Lower lobe of right lung (tissue), 2 donors: ENCODE measurements at regions not wholly inside any gene's neighbourhood (a gene's known extent, or its start where the extent isn't known, plus 50 kb on each side); places are given as distances from the start of the nearest gene placed in this dataset.

Source experiments
- ATAC-seq, 2 donors: fragments of 200-7000 bp; cut with Tn5 transposase; one replicate each; pipeline ENCODE4 v1.9.1; 2020 to 2022; ENCODE audit warnings: mild to moderate bottlenecking in 2 of 2, moderate library complexity in 2 of 2
- DNase-seq: peaks from one replicate; pipeline ENCODE4 v3.0.0-alpha.2; 2020
- H3K27ac ChIP-seq: fragments of 200-600 bp; one replicate; pipeline ENCODE4 v1.8.0; 2022
- H3K27me3 ChIP-seq: fragments of 200-600 bp; one replicate; pipeline ENCODE4 v1.8.0; 2022; ENCODE audit warnings: low read depth
- H3K36me3 ChIP-seq: fragments of 200-600 bp; one replicate; pipeline ENCODE4 v1.8.0; 2022; ENCODE audit warnings: mild to moderate bottlenecking
- H3K4me1 ChIP-seq: fragments of 200-600 bp; one replicate; pipeline ENCODE4 v1.8.0; 2022
- H3K4me3 ChIP-seq: fragments of 200-600 bp; one replicate; pipeline ENCODE4 v1.8.0; 2022; ENCODE audit warnings: mild to moderate bottlenecking
- H3K9me3 ChIP-seq: fragments of 200-600 bp; one replicate; pipeline ENCODE4 v1.8.0; 2022
- intact Hi-C: fragments of 100-400 bp; cut with DNase I; formaldehyde crosslinking; loops from one replicate; pipeline ENCODE4 v1.11.0; 2022
- TF ChIP-seq, protein P1 (sequence below): fragments of 200-600 bp; IDR thresholded peaks from one replicate; pipeline ENCODE4 v1.8.0; 2022; ENCODE audit warnings: antibody characterized with exemption, mild to moderate bottlenecking
- donor health status: DM: no; HTN: yes; CAD: no; lungs with severe emphysema.

DNA sequence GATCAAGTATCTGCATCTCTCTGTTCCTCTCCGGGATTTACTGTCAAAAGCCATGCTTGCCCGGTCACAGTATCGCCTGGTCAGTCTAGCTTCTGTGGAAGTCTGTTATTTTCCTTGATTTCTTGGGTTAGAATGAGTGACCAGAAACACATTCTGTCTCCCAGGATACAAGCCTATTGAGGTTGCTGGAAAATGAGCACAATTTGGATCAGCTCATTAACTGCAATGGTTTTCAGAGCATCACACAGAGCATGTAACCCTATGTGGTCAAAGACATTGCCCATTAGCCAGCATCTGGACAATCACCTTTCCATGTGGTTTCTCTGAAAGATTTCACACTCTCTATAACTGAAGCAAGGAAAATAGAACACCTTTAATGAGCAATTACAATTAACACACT lies 124.2 kb upstream of the FAM98A start:
- H3K4me1 ChIP-seq = no peaks in the 10 kb centered on the region
- H3K36me3 ChIP-seq = no peaks in the 10 kb centered on the region
- no peaks in the 10 kb centered on the region for H3K27me3 ChIP-seq
- H3K27ac ChIP-seq = no peak overlapping the region
- TF ChIP-seq, protein P1, sequence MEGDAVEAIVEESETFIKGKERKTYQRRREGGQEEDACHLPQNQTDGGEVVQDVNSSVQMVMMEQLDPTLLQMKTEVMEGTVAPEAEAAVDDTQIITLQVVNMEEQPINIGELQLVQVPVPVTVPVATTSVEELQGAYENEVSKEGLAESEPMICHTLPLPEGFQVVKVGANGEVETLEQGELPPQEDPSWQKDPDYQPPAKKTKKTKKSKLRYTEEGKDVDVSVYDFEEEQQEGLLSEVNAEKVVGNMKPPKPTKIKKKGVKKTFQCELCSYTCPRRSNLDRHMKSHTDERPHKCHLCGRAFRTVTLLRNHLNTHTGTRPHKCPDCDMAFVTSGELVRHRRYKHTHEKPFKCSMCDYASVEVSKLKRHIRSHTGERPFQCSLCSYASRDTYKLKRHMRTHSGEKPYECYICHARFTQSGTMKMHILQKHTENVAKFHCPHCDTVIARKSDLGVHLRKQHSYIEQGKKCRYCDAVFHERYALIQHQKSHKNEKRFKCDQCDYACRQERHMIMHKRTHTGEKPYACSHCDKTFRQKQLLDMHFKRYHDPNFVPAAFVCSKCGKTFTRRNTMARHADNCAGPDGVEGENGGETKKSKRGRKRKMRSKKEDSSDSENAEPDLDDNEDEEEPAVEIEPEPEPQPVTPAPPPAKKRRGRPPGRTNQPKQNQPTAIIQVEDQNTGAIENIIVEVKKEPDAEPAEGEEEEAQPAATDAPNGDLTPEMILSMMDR = no peak
- no peak overlapping the region for H3K4me3 ChIP-seq
- no peak for DNase-seq
- intact Hi-C loops = no loop called here
- no peaks in the 10 kb centered on the region for H3K9me3 ChIP-seq
- no peak for ATAC-seq

DNA sequence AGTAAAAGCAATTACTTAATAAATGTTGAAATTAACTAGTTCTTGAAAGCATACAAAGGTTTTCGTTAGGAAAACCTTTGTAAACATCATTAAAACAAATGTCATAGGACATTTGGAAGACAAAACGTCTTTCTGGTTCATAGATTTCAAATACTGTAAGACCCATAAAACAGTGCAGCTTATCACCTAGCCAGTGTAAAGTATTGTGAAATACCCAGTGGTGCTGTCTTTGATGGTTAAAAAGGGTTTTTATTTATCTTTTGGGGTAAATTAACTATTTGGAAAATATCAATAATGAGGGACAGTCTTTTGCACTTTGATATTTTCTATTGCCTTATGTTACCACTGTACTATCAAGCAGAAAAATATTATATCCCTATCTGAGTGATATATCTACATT lies 120.0 kb upstream of the FAM98A start:
- TF ChIP-seq, protein P1 = no peak
- intact Hi-C loops = no loop called here

DNA sequence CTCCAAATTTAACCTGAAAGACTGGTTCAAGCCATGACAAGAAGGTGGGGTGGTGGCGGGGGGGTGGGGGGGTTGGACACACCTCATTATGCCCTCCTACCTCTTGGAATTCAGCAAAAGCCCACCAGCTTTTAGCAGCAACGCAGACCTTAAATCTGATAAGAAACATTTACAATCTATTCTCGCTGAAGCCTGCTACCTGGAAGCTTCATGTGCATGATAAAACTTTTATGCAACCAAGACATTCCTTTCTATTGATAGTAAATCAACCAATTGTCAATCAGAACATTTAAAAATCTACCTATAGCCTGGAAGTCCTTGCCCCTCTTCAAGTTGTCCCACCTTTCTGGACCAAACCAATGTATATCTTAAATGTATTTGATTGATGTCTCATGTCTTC lies 113.6 kb upstream of the FAM98A start:
- Histone ChIP-seq H3K4me1 (no peaks in the 10 kb centered on the region), H3K4me3 (no peak overlapping the region), H3K9me3 (no peaks in the 10 kb centered on the region), H3K36me3 (no peaks in the 10 kb centered on the region), H3K27ac (no peak overlapping the region), H3K27me3 (no peaks in the 10 kb centered on the region)
- intact Hi-C loops = no loop called here
- DNase-seq (no peak), ATAC-seq (no peak)
- TF ChIP-seq, protein P1 = no peak

More for the DNA sequence above, 120.0 kb upstream of the FAM98A start:
- Histone ChIP-seq H3K4me3 (no peak overlapping the region), H3K4me1 (no peaks in the 10 kb centered on the region), H3K9me3 (no peaks in the 10 kb centered on the region), H3K27ac (no peak overlapping the region), H3K36me3 (no peaks in the 10 kb centered on the region), H3K27me3 (no peaks in the 10 kb centered on the region)
- DNase-seq = no peak
- no peak for ATAC-seq

DNA sequence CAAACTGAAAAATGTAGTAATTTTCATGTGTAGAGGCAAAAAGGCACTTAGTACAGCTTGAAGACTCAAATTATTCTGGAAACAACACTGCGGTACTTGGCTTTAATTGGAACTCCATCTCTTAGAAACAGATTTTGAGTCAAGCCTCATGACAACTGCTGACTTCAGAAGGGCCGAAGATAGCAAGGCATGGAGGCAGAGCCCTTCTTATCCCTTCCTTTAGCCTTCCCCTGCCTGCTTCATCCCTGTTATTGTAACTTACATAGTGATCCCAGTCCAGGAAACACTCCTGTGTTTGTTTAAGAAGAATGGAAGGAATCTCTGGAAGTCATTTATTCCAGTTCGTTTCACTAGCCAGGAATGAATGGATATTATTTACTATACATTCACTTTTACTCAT lies 110.9 kb upstream of the FAM98A start:
- DNase-seq (no peak), ATAC-seq (no peak)
- Histone ChIP-seq H3K4me3 (no peak overlapping the region), H3K27me3 (no peaks in the 10 kb centered on the region), H3K4me1 (no peaks in the 10 kb centered on the region), H3K27ac (no peak overlapping the region), H3K9me3 (no peaks in the 10 kb centered on the region), H3K36me3 (no peaks in the 10 kb centered on the region)
- intact Hi-C loops = no loop called here
- TF ChIP-seq, protein P1 = no peak

DNA sequence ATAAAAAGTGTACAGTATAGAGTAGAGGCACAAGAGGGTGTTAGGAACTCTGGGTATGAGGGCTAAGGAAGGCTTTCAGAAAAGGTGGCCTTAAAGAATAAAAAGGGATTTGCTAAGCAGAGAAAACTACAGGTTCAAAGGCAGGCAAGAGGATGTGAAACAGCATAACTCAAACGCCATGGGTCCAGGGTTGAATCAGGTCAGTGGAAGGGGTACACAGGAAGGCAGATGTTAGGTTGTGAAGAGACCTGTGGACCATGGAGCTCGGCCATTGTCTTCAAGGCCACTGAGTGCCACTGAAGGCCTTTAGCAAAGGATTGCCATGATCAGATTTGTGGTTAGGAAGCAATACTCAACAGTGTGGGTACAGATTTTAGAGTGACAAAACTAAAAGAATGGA lies 108.2 kb upstream of the FAM98A start:
- Histone ChIP-seq H3K9me3 (no peaks in the 10 kb centered on the region), H3K27me3 (no peaks in the 10 kb centered on the region), H3K36me3 (no peaks in the 10 kb centered on the region), H3K4me3 (no peak overlapping the region), H3K27ac (no peak overlapping the region), H3K4me1 (no peaks in the 10 kb centered on the region)
- no peak for ATAC-seq
- TF ChIP-seq, protein P1 = no peak
- intact Hi-C loops = no loop called here
- DNase-seq = no peak

DNA sequence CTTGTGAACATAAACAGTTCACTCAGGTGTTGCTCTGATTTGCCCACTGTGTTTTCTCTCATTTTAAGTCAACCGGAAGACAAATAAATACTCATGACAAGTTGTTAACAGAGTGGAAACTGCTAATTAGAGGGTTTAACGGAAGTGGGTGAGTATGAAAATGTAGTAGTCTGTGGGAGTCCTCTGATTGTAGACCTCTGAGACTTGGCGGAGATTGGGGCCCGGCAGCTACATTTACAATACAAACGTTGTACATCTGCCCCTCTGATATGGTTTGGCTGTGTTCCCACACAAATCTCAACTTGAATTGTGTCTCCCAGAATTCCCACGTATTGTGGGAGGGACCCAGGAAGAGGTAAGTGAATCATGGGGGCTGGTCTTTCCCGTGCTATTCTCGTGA lies 107.3 kb upstream of the FAM98A start:
- ATAC-seq = no peak
- DNase-seq = no peak
- no peaks in the 10 kb centered on the region for H3K27me3 ChIP-seq
- no peak overlapping the region for H3K27ac ChIP-seq
- H3K4me1 ChIP-seq = no peaks in the 10 kb centered on the region
- intact Hi-C loops = no loop called here
- H3K9me3 ChIP-seq = no peaks in the 10 kb centered on the region
- no peak overlapping the region for H3K4me3 ChIP-seq
- TF ChIP-seq, protein P1 = no peak
- H3K36me3 ChIP-seq = no peaks in the 10 kb centered on the region
